A673 (cell line): ENCODE measurements at regions not wholly inside any gene's neighbourhood (a gene's known extent, or its start where the extent isn't known, plus 50 kb on each side); places are given as distances from the start of the nearest gene placed in this dataset.

Experiments used
- EZH2 ChIP-seq: fragments of 200-600 bp; sonication (generic); IDR thresholded peaks from 2 replicates; pipeline ENCODE4 v1.6.1; 2017; ENCODE audit warnings: borderline replicate concordance, low read depth, mild to moderate bottlenecking, mixed read lengths, antibody characterized with exemption, low read length; ENCODE audit not compliant: poor library complexity, severe bottlenecking
- TF ChIP-seq, protein P1 (sequence below): fragments of 300-800, 200-600 bp; sonication (generic); conservative IDR thresholded peaks from 2 replicates; pipeline ENCODE4 v1.5.1; 2017; ENCODE audit warnings: low read depth, mild to moderate bottlenecking, antibody characterized with exemption, low read length, moderate library complexity, mixed read lengths

DNA sequence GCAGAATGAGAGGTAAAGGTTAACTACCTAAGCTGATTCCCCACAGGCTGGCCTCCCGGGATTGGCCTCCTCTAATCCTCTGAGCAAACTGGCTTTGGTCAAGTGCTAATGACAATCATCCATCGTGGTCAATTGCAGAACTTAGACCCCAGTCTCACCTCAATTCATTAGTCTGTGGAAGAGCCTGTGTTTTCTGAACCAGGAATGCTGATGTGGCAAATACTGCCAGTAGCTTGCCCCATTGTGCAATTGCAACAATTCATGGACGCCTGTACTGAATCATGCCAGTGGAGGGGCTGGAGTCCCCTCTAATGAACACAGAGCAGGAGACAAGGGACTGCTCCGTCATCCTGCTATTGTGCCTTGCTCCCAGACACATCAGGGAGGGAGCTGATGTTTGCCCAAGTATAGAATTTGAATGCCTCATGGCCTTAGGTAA lies 1256.5 kb downstream of the EFNB2 start:
- TF ChIP-seq, protein P1, sequence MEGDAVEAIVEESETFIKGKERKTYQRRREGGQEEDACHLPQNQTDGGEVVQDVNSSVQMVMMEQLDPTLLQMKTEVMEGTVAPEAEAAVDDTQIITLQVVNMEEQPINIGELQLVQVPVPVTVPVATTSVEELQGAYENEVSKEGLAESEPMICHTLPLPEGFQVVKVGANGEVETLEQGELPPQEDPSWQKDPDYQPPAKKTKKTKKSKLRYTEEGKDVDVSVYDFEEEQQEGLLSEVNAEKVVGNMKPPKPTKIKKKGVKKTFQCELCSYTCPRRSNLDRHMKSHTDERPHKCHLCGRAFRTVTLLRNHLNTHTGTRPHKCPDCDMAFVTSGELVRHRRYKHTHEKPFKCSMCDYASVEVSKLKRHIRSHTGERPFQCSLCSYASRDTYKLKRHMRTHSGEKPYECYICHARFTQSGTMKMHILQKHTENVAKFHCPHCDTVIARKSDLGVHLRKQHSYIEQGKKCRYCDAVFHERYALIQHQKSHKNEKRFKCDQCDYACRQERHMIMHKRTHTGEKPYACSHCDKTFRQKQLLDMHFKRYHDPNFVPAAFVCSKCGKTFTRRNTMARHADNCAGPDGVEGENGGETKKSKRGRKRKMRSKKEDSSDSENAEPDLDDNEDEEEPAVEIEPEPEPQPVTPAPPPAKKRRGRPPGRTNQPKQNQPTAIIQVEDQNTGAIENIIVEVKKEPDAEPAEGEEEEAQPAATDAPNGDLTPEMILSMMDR = no peak
- no peak for TF ChIP-seq EZH2
